Endothelial cell (in vitro differentiated cells): ENCODE measurements at regions not wholly inside any gene's neighbourhood (a gene's known extent, or its start where the extent isn't known, plus 50 kb on each side); places are given as distances from the start of the nearest gene placed in this dataset.

Experiments
- DNase-seq: peaks from one replicate; pipeline ENCODE4 v3.0.0; 2021; ENCODE audit warnings: low spot score
- H3K27ac Mint-ChIP-seq: one replicate; pipeline ENCODE4 v1.8.0; 2021; ENCODE audit warnings: mixed read lengths, inconsistent platforms; ENCODE audit not compliant: unreplicated experiment
- H3K27me3 Mint-ChIP-seq: one replicate; pipeline ENCODE4 v1.8.0; 2021; ENCODE audit warnings: mild to moderate bottlenecking, moderate library complexity, mixed read lengths, inconsistent platforms; ENCODE audit not compliant: unreplicated experiment
- H3K36me3 Mint-ChIP-seq: one replicate; pipeline ENCODE4 v1.8.0; 2021; ENCODE audit warnings: mild to moderate bottlenecking, low read depth, mixed read lengths, inconsistent platforms; ENCODE audit not compliant: unreplicated experiment
- H3K4me1 Mint-ChIP-seq: one replicate; pipeline ENCODE4 v1.8.0; 2021; ENCODE audit warnings: mild to moderate bottlenecking, mixed read lengths, inconsistent platforms; ENCODE audit not compliant: unreplicated experiment
- H3K4me3 Mint-ChIP-seq: one replicate; pipeline ENCODE4 v1.8.0; 2021; ENCODE audit warnings: mild to moderate bottlenecking, mixed read lengths, inconsistent platforms; ENCODE audit not compliant: unreplicated experiment
- H3K9me3 Mint-ChIP-seq: one replicate; pipeline ENCODE4 v1.8.0; 2021; ENCODE audit warnings: mixed read lengths, inconsistent platforms; ENCODE audit not compliant: unreplicated experiment
- TF ChIP-seq, protein P1 (sequence below): fragments of 200-600 bp; sonication (generic); IDR thresholded peaks from one replicate; pipeline ENCODE4 v1.5.0; 2021; ENCODE audit warnings: antibody characterized with exemption; ENCODE audit not compliant: unreplicated experiment

DNA sequence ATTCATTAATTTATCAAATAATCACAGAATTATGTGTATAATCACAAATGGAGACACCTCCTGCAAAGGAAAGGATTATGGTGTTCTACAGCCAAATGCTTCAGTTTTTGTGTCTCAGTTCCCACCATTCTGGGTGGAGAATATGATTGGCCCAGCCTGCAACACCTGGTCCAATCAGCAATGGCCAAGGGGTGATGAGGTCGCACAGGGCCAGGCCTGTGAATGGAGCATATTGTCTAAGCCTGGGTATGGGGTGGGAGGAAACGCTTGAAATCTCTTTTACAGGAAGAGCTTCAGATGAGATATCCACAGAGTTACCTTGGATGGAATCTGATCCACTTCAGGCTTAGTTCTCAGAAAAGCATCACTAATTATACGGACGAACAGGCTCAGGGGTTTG is 271.6 kb downstream of the DHX35 start:
- Mint-ChIP-seq H3K27ac (no peak overlapping the region), H3K4me3 (no peak overlapping the region), H3K36me3 (no peaks in the 10 kb centered on the region), H3K4me1 (no peaks in the 10 kb centered on the region), H3K27me3 (peaks cover 3% of the 10 kb centered on the region), H3K9me3 (no peaks in the 10 kb centered on the region)
- TF ChIP-seq, protein P1, sequence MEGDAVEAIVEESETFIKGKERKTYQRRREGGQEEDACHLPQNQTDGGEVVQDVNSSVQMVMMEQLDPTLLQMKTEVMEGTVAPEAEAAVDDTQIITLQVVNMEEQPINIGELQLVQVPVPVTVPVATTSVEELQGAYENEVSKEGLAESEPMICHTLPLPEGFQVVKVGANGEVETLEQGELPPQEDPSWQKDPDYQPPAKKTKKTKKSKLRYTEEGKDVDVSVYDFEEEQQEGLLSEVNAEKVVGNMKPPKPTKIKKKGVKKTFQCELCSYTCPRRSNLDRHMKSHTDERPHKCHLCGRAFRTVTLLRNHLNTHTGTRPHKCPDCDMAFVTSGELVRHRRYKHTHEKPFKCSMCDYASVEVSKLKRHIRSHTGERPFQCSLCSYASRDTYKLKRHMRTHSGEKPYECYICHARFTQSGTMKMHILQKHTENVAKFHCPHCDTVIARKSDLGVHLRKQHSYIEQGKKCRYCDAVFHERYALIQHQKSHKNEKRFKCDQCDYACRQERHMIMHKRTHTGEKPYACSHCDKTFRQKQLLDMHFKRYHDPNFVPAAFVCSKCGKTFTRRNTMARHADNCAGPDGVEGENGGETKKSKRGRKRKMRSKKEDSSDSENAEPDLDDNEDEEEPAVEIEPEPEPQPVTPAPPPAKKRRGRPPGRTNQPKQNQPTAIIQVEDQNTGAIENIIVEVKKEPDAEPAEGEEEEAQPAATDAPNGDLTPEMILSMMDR, result no peak
- no peak for DNase-seq

- H3K36me3 Mint-ChIP-seq, result no peaks in the 10 kb centered on the region
- H3K4me1 Mint-ChIP-seq, result no peaks in the 10 kb centered on the region
- DNase-seq, result no peak
- TF ChIP-seq, protein P1, result no peak
- peaks cover 3% of the 10 kb centered on the region for H3K27me3 Mint-ChIP-seq
- no peaks in the 10 kb centered on the region for H3K9me3 Mint-ChIP-seq
- H3K4me3 Mint-ChIP-seq, result no peak overlapping the region
- no peak overlapping the region for H3K27ac Mint-ChIP-seq
Observed at GRCh38 chr20:39227416-39227815, 265.3 kb downstream of the DHX35 start.

DNA sequence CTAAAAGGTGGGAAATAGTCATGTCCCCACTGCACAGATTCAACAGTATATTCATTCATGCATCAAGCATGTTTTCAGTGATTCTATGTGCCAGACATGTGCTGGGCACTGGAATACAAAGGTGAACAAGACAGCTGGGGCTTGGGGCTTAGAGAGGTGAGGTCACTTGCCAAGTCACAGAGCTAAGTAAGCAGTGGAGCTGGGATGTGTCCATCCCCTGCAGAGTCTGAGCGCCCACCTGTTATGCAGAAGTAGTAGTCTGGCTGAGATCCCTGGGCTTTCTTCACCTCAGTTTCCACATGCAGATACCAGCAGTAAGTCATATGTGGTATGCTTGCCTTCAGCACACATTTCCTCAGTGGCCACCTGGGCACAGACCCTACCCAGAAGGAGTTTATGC is 263.8 kb downstream of the DHX35 start:
- Mint-ChIP-seq H3K4me3 (no peak overlapping the region), H3K9me3 (no peaks in the 10 kb centered on the region), H3K27ac (no peak overlapping the region), H3K27me3 (no peaks in the 10 kb centered on the region), H3K4me1 (no peaks in the 10 kb centered on the region), H3K36me3 (no peaks in the 10 kb centered on the region)
- no peak for DNase-seq
- TF ChIP-seq, protein P1, result no peak

- Mint-ChIP-seq H3K36me3 (no peaks in the 10 kb centered on the region), H3K4me1 (no peaks in the 10 kb centered on the region), H3K27ac (no peak overlapping the region), H3K27me3 (no peaks in the 10 kb centered on the region), H3K9me3 (no peaks in the 10 kb centered on the region), H3K4me3 (no peak overlapping the region)
- DNase-seq, result no peak
- TF ChIP-seq, protein P1, result no peak
Observed at GRCh38 chr20:39225536-39225935, 263.4 kb downstream of the DHX35 start.

- Mint-ChIP-seq H3K27ac (no peak overlapping the region), H3K4me3 (no peak overlapping the region), H3K9me3 (no peaks in the 10 kb centered on the region), H3K27me3 (no peaks in the 10 kb centered on the region), H3K36me3 (no peaks in the 10 kb centered on the region), H3K4me1 (no peaks in the 10 kb centered on the region)
- TF ChIP-seq, protein P1, result no peak
- DNase-seq, result no peak
Observed at GRCh38 chr20:39222101-39222500, 260.0 kb downstream of the DHX35 start.
